ENCODE measurements at regions not wholly inside any gene's neighbourhood (a gene's known extent, or its start where the extent isn't known, plus 50 kb on each side); places are given as distances from the start of the nearest gene placed in this dataset.

DNA sequence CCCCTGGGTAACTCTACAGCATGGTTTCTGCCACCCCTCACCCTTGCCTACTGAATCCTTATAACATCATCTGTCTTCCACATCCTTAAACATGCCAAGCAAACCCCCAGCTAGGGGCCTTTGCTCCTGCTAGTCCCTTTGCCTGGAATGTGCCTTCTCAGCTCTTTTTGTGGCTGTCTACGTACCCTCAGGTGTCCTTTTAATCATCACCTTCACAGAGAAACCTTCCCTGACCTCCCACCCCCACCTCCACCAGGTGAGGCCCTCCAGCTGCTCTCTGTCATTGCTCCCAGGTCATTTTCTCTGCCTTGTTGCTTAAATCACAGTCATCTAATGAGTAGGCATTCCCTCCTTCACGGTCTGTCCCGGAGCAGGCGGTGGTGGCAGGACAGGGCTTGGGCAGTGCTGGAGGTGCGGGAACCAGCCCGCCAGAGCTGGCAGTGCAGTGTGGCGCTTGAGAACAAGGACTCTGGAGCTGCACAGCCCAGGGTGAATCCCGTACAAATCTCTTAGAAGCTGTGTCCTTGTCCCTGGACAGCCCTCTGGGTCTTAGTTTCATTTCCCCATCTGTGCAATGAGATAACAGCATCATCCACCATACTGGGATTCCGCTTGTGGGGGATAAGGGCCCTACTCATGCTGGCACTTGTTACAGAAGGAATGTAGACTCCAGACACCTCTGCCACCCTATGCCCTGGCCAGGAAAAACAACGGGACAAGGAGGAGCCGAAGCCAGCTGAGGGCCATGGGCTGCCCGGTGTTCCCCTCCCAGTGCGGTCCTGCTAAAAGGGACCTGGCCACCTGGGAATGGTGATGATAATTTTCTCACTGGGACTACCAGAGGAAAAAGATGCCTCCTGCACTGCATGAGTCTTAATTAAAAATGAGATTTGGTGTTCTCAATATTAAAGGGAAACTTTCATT lies 52.1 kb upstream of the IQSEC1 start:
- TF ChIP-seq CTCF (IDR thresholded peaks at IDR 0.05; ENCODE audit: low read depth, low read length) (no peak), EZH2phosphoT487 (IDR thresholded peaks at IDR 0.05; ENCODE audit: low read depth) (no peak)
- no peaks in the 10 kb centered on the region for H3K4me1 ChIP-seq (ENCODE audit: low read length)
- peaks cover 42% of the 10 kb centered on the region for H3K27me3 ChIP-seq (ENCODE audit: low read depth, low read length)
- no peak overlapping the region for H3K27ac ChIP-seq (ENCODE audit: low read length)
- no peaks in the 10 kb centered on the region for H4K20me1 ChIP-seq (ENCODE audit: insufficient read depth, low read length)
- H2AFZ ChIP-seq (ENCODE audit: low read depth, low read length) = no peak overlapping the region
- no peaks in the 10 kb centered on the region for H3K9me3 ChIP-seq (ENCODE audit: insufficient read depth, low read length)
- no peaks in the 10 kb centered on the region for H3K36me3 ChIP-seq (replicated peaks; ENCODE audit: low read depth, low read length)
- H3K4me3 ChIP-seq (ENCODE audit: low read length) = no peak overlapping the region
- no peak overlapping the region for H3K4me2 ChIP-seq (ENCODE audit: low read length)
- no peak overlapping the region for H3K9ac ChIP-seq (ENCODE audit: low read length)
- H3K79me2 ChIP-seq (ENCODE audit: low read length) = no peaks in the 10 kb centered on the region

DNA sequence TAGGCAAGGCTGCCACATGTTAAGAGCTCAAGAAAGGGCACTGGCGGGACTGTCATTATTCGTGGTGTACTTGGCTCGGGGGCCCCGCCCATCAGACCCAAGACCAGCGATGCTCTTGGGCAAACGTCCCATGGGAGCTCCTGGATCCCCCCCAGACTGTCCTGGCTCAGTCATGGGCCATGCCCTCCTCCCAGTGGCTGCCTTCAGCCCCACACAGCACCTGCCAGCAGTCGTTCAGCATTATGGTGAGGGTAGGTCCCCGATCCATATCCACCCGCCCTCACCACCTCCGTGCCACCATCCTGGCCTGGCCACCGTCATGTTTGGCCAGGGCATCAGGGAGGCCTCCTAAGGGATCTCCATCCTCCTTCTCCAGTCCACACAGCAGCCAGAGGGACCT lies 51.4 kb upstream of the IQSEC1 start:
- Histone ChIP-seq H3K9ac (ENCODE audit: low read length) (no peak overlapping the region), H3K27ac (ENCODE audit: low read length) (no peak overlapping the region), H3K9me3 (ENCODE audit: insufficient read depth, low read length) (no peaks in the 10 kb centered on the region), H2AFZ (ENCODE audit: low read depth, low read length) (no peak overlapping the region), H3K4me3 (ENCODE audit: low read length) (no peak overlapping the region), H3K4me2 (ENCODE audit: low read length) (no peak overlapping the region), H3K79me2 (ENCODE audit: low read length) (no peaks in the 10 kb centered on the region), H3K27me3 (ENCODE audit: low read depth, low read length) (peaks cover 42% of the 10 kb centered on the region), H4K20me1 (ENCODE audit: insufficient read depth, low read length) (no peaks in the 10 kb centered on the region), H3K4me1 (ENCODE audit: low read length) (no peaks in the 10 kb centered on the region), H3K36me3 (replicated peaks; ENCODE audit: low read depth, low read length) (no peaks in the 10 kb centered on the region)
- TF ChIP-seq CTCF (IDR thresholded peaks at IDR 0.05; ENCODE audit: low read depth, low read length) = no peak
- TF ChIP-seq EZH2phosphoT487 (IDR thresholded peaks at IDR 0.05; ENCODE audit: low read depth) = no peak

GRCh38 chr3:13123765-13124164 lies 50.5 kb upstream of the IQSEC1 start:
- peaks cover 36% of the 10 kb centered on the region for H3K27me3 ChIP-seq (ENCODE audit: low read depth, low read length)
- H4K20me1 ChIP-seq (ENCODE audit: insufficient read depth, low read length) = no peaks in the 10 kb centered on the region
- no peaks in the 10 kb centered on the region for H3K79me2 ChIP-seq (ENCODE audit: low read length)
- no peaks in the 10 kb centered on the region for H3K36me3 ChIP-seq (replicated peaks; ENCODE audit: low read depth, low read length)
- TF ChIP-seq CTCF (IDR thresholded peaks at IDR 0.05; ENCODE audit: low read depth, low read length) (no peak), EZH2phosphoT487 (IDR thresholded peaks at IDR 0.05; ENCODE audit: low read depth) (no peak)
- H3K9ac ChIP-seq (ENCODE audit: low read length) = no peak overlapping the region
- no peak overlapping the region for H3K27ac ChIP-seq (ENCODE audit: low read length)
- no peak overlapping the region for H3K4me2 ChIP-seq (ENCODE audit: low read length)
- H3K4me3 ChIP-seq (ENCODE audit: low read length) = no peak overlapping the region
- H2AFZ ChIP-seq (ENCODE audit: low read depth, low read length) = no peak overlapping the region
- no peaks in the 10 kb centered on the region for H3K4me1 ChIP-seq (ENCODE audit: low read length)
- H3K9me3 ChIP-seq (ENCODE audit: insufficient read depth, low read length) = no peaks in the 10 kb centered on the region

GRCh38 chr3:13123013-13123654 lies 49.9 kb upstream of the IQSEC1 start:
- H3K4me1 ChIP-seq (ENCODE audit: low read length) = no peaks in the 10 kb centered on the region
- H3K36me3 ChIP-seq (replicated peaks; ENCODE audit: low read depth, low read length) = no peaks in the 10 kb centered on the region
- no peak overlapping the region for H3K27ac ChIP-seq (ENCODE audit: low read length)
- no peaks in the 10 kb centered on the region for H3K9me3 ChIP-seq (ENCODE audit: insufficient read depth, low read length)
- no peak for TF ChIP-seq EZH2phosphoT487 (IDR thresholded peaks at IDR 0.05; ENCODE audit: low read depth)
- H2AFZ ChIP-seq (ENCODE audit: low read depth, low read length) = no peak overlapping the region
- peaks cover 36% of the 10 kb centered on the region for H3K27me3 ChIP-seq (ENCODE audit: low read depth, low read length)
- no peaks in the 10 kb centered on the region for H4K20me1 ChIP-seq (ENCODE audit: insufficient read depth, low read length)
- no peak overlapping the region for H3K4me2 ChIP-seq (ENCODE audit: low read length)
- no peaks in the 10 kb centered on the region for H3K79me2 ChIP-seq (ENCODE audit: low read length)
- no peak overlapping the region for H3K4me3 ChIP-seq (ENCODE audit: low read length)
- no peak overlapping the region for H3K9ac ChIP-seq (ENCODE audit: low read length)
